ENCODE measurements at regions not wholly inside any gene's neighbourhood (a gene's known extent, or its start where the extent isn't known, plus 50 kb on each side); places are given as distances from the start of the nearest gene placed in this dataset.
"Not testable (repeated sequence)": the region's sequence is repeated elsewhere in the genome, so short reads cannot be mapped to it uniquely, and the experiment has no call there.

- no peak for FAIRE-seq
- no peak for DNase-seq (ENCODE audit: insufficient read length, low spot score)
Observed at GRCh38 chr6:145564553-145564952, 170.8 kb downstream of the EPM2A start.

DNA sequence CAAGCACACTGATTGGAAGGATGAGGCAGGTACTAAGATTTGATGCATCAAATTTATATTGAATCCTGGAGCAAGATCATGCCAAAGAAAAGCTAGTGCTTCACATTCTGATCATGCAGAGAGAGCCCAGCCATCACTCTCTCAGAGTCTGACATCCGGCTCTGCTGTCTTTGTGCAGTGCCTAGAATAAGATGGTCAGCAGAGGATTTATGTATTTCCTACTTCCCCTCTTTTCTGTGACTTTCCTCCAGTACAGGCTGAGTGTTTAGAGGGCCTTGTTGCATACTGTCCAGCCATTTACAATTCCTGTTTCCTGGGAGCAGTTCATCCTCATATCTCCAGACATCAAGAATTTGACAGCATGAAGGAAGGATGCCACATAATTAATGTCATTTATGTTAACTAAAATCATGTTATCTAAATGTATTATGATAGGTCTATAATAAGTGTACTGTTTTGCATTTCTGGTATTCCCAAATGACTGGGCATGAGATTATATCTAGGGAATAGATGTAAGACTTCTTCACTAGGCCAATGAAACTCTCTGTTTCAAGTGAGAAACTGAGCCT, 167.6 kb downstream of the EPM2A start:
- FAIRE-seq (no peak), DNase-seq (ENCODE audit: insufficient read length, low spot score) (no peak)

DNA sequence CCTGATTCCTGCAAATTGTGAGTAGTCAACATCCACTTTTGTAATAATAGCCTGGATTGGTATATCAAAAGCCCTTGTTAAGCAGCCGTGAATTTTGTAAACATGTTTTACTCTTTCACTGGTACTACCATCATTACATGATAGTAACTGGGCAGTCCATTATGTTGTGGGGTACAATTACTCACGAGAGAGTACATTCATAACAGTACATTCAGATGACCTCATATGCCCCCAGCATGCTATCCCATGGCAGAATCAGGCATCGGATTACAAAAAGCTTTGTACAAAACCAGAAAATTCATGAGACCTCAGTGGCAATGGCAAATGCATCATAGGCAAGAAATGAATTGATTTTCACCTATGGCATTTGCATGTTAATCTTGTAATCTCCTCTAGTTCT, 166.2 kb downstream of the EPM2A start:
- FAIRE-seq (no peak), DNase-seq (ENCODE audit: insufficient read length, low spot score) (peak; percentile 33)

DNA sequence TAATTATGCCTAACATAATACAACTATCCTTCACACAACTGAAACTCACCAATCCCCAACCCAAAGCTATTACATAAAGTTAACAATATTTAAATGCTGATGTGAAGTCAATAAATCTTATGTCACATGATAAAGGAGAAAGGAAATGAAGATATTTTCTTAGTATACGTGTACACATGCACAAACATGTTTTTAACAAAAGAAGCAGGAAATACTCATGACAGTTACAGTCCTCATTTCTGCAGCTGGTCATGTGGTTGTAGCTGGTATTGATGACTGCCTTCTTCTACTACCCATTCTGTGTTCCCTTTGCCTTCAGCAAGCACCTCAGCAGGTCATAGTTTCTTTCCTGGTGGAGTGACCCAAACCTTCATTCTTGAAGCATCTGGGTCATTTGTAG, 165.0 kb downstream of the EPM2A start:
- FAIRE-seq; DNase-seq (ENCODE audit: insufficient read length, low spot score): not testable (repeated sequence)

DNA sequence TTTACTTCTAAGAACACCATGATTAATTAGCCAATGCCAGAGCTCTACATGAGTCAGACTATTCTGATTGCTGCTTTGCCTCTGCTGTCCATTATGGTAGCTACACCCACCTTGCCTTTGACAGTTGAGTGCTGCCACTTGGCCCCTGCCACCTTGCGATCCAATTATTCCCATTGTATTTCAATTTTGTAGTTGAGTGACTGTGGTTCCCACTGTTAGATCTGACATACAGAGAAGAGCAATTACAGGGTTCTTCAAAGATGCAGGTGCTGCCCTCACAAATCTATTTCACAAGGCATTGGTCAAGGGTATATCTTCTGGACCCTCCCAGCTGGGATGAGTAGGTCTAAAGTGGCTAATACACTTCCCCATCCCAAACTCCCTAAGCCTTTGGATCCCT, 161.1 kb downstream of the EPM2A start:
- not testable (repeated sequence) for FAIRE-seq; DNase-seq (ENCODE audit: insufficient read length, low spot score)

All from HTR-8/SVneo (cell line).